Ishikawa (cell line): ENCODE measurements at regions not wholly inside any gene's neighbourhood (a gene's known extent, or its start where the extent isn't known, plus 50 kb on each side); places are given as distances from the start of the nearest gene placed in this dataset.

ENCODE experiments used
- CEBPB ChIP-seq: IDR thresholded peaks from 2 replicates; pipeline ENCODE4 v1.6.1; 2012
- CREB1 ChIP-seq: IDR thresholded peaks from 2 replicates; pipeline ENCODE4 v1.6.1; 2012; ENCODE audit warnings: low read depth
- EGR1 ChIP-seq: IDR thresholded peaks from 2 replicates; pipeline ENCODE4 v1.6.1; 2012
- EP300 ChIP-seq: IDR thresholded peaks from 2 replicates; pipeline ENCODE4 v1.6.1; 2012; ENCODE audit warnings: borderline replicate concordance
- MAX ChIP-seq: IDR thresholded peaks from 2 replicates; pipeline ENCODE4 v1.6.1; 2012
- NFIC ChIP-seq: IDR thresholded peaks from 2 replicates; pipeline ENCODE4 v1.6.1; 2012
- TAF1 ChIP-seq: IDR thresholded peaks from 2 replicates; pipeline ENCODE4 v1.6.1; 2012; ENCODE audit warnings: low read depth, mild to moderate bottlenecking
- TCF12 ChIP-seq: IDR thresholded peaks from 2 replicates; pipeline ENCODE4 v1.6.1; 2012; ENCODE audit warnings: low read depth
- YY1 ChIP-seq: IDR thresholded peaks from 2 replicates; pipeline ENCODE4 v1.6.1; 2012; ENCODE audit warnings: low read depth

GRCh38 chr12:18153826-18154225 is 63.8 kb upstream of the RERGL start:
- TF ChIP-seq TAF1: no peak
- no peak for TF ChIP-seq EP300
- TF ChIP-seq CREB1: no peak
- no peak for TF ChIP-seq MAX
- TF ChIP-seq YY1: no peak
- no peak for TF ChIP-seq TCF12
- TF ChIP-seq NFIC: no peak
- TF ChIP-seq CEBPB: no peak
- TF ChIP-seq EGR1: no peak
